Fibroblast of skin of left quadriceps (primary cell): ENCODE measurements at regions not wholly inside any gene's neighbourhood (a gene's known extent, or its start where the extent isn't known, plus 50 kb on each side); places are given as distances from the start of the nearest gene placed in this dataset.
A peak's percentile ranks its signal among the peaks of the same experiment; 100 is the strongest.

Source experiments
- DNase-seq, 2 experiments: peaks; one replicate each; pipeline ENCODE4 v3.0.0-alpha.2; 2013; ENCODE audit warnings: low read depth in 2 of 2

DNA sequence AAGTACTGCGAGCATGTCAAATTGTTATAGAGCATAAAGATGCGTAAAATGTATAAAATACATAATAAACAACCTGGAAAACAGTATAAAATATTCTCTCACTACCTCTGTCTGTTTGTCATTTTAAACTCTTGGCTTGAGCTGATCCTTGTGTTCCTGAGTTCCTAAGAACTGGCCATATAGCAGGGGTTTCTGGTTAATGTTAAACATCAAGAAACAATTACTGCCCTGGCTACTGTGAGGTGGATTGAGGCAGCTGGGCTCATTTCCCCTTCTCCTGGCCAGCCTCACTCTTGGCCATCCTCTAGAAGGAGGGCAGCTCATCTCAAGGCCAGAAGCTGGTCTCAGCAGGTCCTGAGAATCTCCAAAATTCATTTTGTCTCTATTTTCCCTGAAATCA, 297.3 kb upstream of the USP24 start:
- no peak for DNase-seq

DNA sequence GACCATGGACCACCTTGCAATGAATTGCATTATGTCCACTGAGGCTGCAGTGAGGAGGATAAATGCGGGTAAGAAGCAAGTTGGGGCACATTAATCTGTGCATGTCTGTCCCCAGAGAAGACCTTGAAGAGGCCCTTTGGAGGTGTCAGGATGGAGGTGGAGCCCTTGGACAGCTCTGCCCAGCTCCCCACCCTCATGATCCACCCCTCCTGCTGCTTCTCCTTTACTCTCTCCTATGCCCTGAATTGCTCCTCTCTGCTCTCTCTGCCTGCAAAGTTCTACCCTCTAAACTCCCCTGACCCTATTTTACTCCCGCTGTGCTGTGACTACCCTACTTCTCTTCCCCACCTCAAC, 292.4 kb upstream of the USP24 start:
- DNase-seq: no peak

GRCh38 chr1:55506740-55507577, 291.8 kb upstream of the USP24 start:
- DNase-seq: peak in 1 of 2 experiments; percentile 55

- no peak for DNase-seq
Measured at GRCh38 chr1:55505326-55505725, 290.2 kb upstream of the USP24 start.

- no peak for DNase-seq
Measured at GRCh38 chr1:55504306-55504731, 289.2 kb upstream of the USP24 start.

DNA sequence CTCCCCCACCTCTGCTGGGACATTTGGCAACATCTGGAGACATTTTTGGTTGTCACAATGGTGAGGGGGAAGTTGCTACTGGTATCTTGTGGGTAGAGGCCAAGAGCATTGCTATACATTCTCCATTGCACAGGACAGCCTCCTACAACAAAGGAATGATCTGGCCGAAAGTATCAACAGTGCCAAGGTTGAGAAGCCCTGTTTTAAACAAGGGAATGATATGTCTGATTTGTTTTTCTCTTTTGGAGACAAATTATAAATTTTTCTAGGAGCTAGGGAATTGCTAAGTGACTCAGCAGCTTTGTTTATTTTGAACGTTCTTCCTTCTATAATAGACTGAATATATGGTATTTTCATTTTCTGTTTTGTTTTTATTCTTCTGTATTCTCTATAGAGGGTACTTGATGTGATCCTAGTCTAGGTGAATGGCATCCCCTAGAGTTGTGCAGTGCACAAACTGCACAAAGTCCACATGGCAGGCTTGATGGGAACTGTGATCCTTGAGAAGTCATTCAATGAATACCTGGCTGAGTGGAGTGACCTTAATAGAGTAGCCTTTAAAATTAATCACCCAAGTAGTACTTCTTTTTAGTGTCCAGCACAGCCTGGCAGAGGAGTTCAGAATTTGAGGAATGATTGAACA, 288.6 kb upstream of the USP24 start:
- DNase-seq: no peak

GRCh38 chr1:55500601-55501000, 285.4 kb upstream of the USP24 start:
- no peak for DNase-seq

- no peak for DNase-seq
Measured at GRCh38 chr1:55490547-55490946, 275.4 kb upstream of the USP24 start.

- no peak for DNase-seq
Measured at GRCh38 chr1:55484173-55484572, 269.0 kb upstream of the USP24 start.

GRCh38 chr1:55483523-55483922, 268.4 kb upstream of the USP24 start:
- DNase-seq: no peak

DNA sequence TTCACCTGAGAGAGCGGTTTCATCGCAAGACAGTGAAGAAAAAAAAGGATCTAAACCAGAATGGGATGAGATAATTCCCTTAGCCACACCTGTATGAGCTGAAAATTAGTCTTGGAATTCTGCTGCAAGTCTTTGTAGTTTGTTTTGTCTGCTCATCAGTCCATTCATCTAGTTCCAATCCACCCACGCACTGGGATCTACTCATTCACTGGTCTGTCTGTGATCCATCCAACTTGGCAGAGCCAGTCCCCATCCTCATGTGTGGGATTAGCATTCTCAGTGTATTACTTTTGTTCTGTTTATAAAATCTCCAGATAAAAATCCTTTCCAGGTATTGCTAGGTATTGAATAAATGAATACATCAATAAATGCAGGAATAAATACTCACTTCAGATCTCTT, 266.5 kb upstream of the USP24 start:
- DNase-seq: no peak

- DNase-seq: no peak
Measured at GRCh38 chr1:55480029-55480795, 265.0 kb upstream of the USP24 start.

- no peak for DNase-seq
Measured at GRCh38 chr1:55478742-55479141, 263.6 kb upstream of the USP24 start.

GRCh38 chr1:55477953-55478352, 262.8 kb upstream of the USP24 start:
- no peak for DNase-seq

GRCh38 chr1:55476445-55477015, 261.4 kb upstream of the USP24 start:
- peak; percentile 63 to 67 for DNase-seq

- no peak for DNase-seq
Measured at GRCh38 chr1:55474168-55474786, 259.1 kb upstream of the USP24 start.

DNA sequence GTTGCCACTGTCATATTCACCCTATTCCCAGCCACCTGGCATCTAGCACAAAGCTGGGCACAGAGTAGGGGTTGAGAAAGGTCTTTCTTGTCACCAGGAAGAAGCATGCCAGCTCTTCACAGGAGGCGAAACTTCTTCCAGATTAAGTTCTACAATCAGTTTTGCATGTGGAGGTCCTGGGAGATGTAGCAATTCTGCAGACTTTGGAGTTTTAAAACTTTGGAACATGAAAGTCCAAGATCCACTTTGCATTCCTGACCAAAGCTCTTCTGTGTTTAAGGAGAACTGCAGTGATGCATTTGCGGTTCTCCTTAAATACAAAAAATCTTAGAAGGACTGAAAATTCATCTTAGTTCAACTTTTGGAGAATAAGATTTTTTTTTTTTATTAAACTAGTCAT, 258.5 kb upstream of the USP24 start:
- no peak for DNase-seq

GRCh38 chr1:55472784-55473183, 257.6 kb upstream of the USP24 start:
- no peak for DNase-seq

DNA sequence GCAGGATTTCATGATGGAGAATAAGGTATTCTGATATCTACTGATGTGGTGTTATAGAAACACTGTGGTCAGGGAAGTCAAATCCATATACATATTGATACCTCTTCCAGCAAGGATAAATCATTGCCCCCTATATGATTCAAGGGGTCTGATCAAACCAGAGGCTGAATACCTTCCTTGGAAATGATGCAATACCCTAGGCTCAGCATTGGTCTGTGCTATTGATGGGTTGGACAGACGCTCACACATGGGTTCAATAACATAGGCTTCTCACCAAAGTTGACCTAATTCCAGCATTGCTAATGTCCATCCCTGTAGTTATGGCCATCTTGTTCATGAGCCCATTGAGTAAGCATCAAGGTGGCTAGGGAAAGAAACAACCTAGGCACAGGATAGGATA, 257.0 kb upstream of the USP24 start:
- no peak for DNase-seq

DNA sequence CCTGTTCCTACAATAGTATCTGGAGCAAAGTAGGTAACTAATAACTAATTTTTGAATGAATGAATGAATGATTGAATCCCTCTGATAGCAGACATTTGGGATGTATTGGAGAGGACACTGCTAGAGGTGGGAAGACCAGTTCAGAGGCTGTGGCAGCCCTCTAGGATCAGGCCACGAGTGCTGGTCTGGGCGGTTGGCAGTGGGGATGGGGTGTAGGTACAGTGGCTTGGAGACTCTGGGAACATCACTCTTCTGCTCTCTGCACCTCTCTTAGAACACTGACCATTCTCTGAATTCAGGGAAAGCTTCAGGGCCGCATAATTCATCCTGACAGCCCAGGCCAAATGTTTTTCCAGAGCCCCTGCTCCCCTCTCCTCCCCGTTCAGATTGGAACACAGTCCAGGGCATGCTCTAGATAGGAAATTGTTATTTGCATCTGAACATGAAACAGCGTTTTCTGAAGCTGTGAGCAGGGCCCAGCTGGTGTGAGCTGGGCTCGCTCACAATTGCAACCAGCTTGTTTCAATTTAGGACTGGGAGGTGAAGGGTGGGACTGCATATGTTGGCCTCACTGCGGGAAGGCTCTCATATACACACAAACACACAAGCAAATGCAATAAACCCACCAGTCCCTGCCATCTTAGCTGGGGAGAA, 253.1 kb upstream of the USP24 start:
- peak; percentile 59 to 61 for DNase-seq

GRCh38 chr1:55466921-55467320, 251.8 kb upstream of the USP24 start:
- peak in 1 of 2 experiments; percentile 44 for DNase-seq
